Fibroblast of lung (primary cell): ENCODE measurements at regions not wholly inside any gene's neighbourhood (a gene's known extent, or its start where the extent isn't known, plus 50 kb on each side); places are given as distances from the start of the nearest gene placed in this dataset.

Experiments used
- DNase-seq, 2 donors: peaks; one replicate each; pipeline versions ENCODE4 v3.0.0 to v3.0.0-alpha.2; 2010; ENCODE audit warnings: low read depth in 2 of 2
- H2AFZ ChIP-seq: 2 replicates; pipeline ENCODE4 v1.5.1; 2012; ENCODE audit warnings: low read length, control low read depth, inconsistent platforms
- H3K27ac ChIP-seq: 2 replicates; pipeline ENCODE4 v1.5.1; 2011; ENCODE audit warnings: low read length, control low read depth; ENCODE audit not compliant: insufficient read depth
- H3K27me3 ChIP-seq: 2 replicates; pipeline ENCODE4 v1.5.1; 2011; ENCODE audit warnings: mild to moderate bottlenecking, low read length; ENCODE audit not compliant: control insufficient read depth, insufficient read depth
- H3K36me3 ChIP-seq: 2 replicates; pipeline ENCODE4 v1.5.1; 2011; ENCODE audit warnings: low read length; ENCODE audit not compliant: control insufficient read depth, insufficient read depth
- H3K4me1 ChIP-seq: 2 replicates; pipeline ENCODE4 v1.5.1; 2011; ENCODE audit warnings: low read length; ENCODE audit not compliant: control insufficient read depth, insufficient read depth; ENCODE audit errors: extremely low read depth
- H3K4me2 ChIP-seq: 2 replicates; pipeline ENCODE4 v1.5.1; 2011; ENCODE audit warnings: low read length, control low read depth; ENCODE audit not compliant: insufficient read depth; ENCODE audit errors: extremely low read depth
- H3K4me3 ChIP-seq, 4 experiments: fragments of 200-600 bp in 1 of 4; sonication (generic) in 1 of 4; replicated peaks in 1 of 4; 2 replicates each; pipeline ENCODE4 v1.5.1; 2011 to 2016; ENCODE audit warnings: low read length in 4 of 4, low read depth in 3 of 4, mild to moderate bottlenecking in 3 of 4, control low read depth in 2 of 4, inconsistent platforms in 1 of 4, mixed read lengths in 1 of 4; ENCODE audit not compliant: insufficient read depth in 1 of 4; ENCODE audit errors: control extremely low read depth in 1 of 4
- H3K79me2 ChIP-seq: 2 replicates; pipeline ENCODE4 v1.5.1; 2012; ENCODE audit warnings: mild to moderate bottlenecking, low read length, inconsistent platforms; ENCODE audit not compliant: control insufficient read depth, insufficient read depth
- H3K9ac ChIP-seq: 2 replicates; pipeline ENCODE4 v1.5.1; 2011; ENCODE audit warnings: mild to moderate bottlenecking, low read length, control low read depth; ENCODE audit not compliant: insufficient read depth
- H3K9me3 ChIP-seq: 2 replicates; pipeline ENCODE4 v1.5.1; 2012; ENCODE audit warnings: low read depth, low read length; ENCODE audit not compliant: control insufficient read depth, insufficient read depth
- H4K20me1 ChIP-seq: 2 replicates; pipeline ENCODE4 v1.5.1; 2011; ENCODE audit warnings: low read length; ENCODE audit not compliant: control insufficient read depth, insufficient read depth; ENCODE audit errors: extremely low read depth
- CTCF ChIP-seq, 2 donors: IDR thresholded peaks in 1 of 2; conservative IDR thresholded peaks in 1 of 2; 1 replicate in 1 of 2; 2 replicates in 1 of 2; pipeline ENCODE4 v1.5.1; 2011 to 2012; ENCODE audit warnings: low read length in 2 of 2, control low read depth in 1 of 2, inconsistent platforms in 1 of 2, low read depth in 1 of 2, mild to moderate bottlenecking in 1 of 2
- EZH2 ChIP-seq: IDR thresholded peaks from 2 replicates; pipeline ENCODE4 v1.5.1; 2012; ENCODE audit warnings: low read length, control low read depth, mild to moderate bottlenecking; ENCODE audit errors: missing control alignments

- H3K4me2 ChIP-seq, result peak overlapping the region; percentile 8
- no peak overlapping the region for H3K4me3 ChIP-seq
Measured at GRCh38 chr12:24359418-24359817, 409.9 kb upstream of the SOX5 start.

GRCh38 chr12:24356240-24356804 lies 406.9 kb upstream of the SOX5 start:
- Histone ChIP-seq H3K4me2 (no peak overlapping the region), H3K36me3 (no peaks in the 10 kb centered on the region), H3K27ac (no peak overlapping the region), H3K4me3 (no peak overlapping the region), H3K9ac (no peak overlapping the region), H3K79me2 (no peaks in the 10 kb centered on the region), H4K20me1 (no peaks in the 10 kb centered on the region), H3K27me3 (no peaks in the 10 kb centered on the region), H3K4me1 (peaks cover 15% of the 10 kb centered on the region), H2AFZ (no peak overlapping the region), H3K9me3 (no peaks in the 10 kb centered on the region)
- TF ChIP-seq CTCF (conservative IDR thresholded peaks at IDR 0.05 in 1 of 2, IDR thresholded peaks at IDR 0.05 in 1 of 2; ENCODE audit: low read depth in 1 of 2, low read length in 2 of 2) (no peak), EZH2 (no peak)
- no peak for DNase-seq

More at GRCh38 chr12:24359418-24359817, 409.9 kb upstream of the SOX5 start:
- Histone ChIP-seq H3K27me3 (no peaks in the 10 kb centered on the region), H3K9ac (no peak overlapping the region), H3K36me3 (no peaks in the 10 kb centered on the region), H2AFZ (no peak overlapping the region), H4K20me1 (no peaks in the 10 kb centered on the region), H3K4me1 (peaks cover 18% of the 10 kb centered on the region), H3K27ac (no peak overlapping the region), H3K79me2 (no peaks in the 10 kb centered on the region), H3K9me3 (no peaks in the 10 kb centered on the region)
- no peak for TF ChIP-seq CTCF (conservative IDR thresholded peaks at IDR 0.05 in 1 of 2, IDR thresholded peaks at IDR 0.05 in 1 of 2; ENCODE audit: low read depth in 1 of 2, low read length in 2 of 2)
- TF ChIP-seq EZH2, result no peak
- DNase-seq, result peak in 1 of 2 donors; percentile 38

- no peak for TF ChIP-seq EZH2
- no peak for TF ChIP-seq CTCF (conservative IDR thresholded peaks at IDR 0.05 in 1 of 2, IDR thresholded peaks at IDR 0.05 in 1 of 2; ENCODE audit: low read depth in 1 of 2, low read length in 2 of 2)
Measured at GRCh38 chr12:24352363-24352762, 402.9 kb upstream of the SOX5 start.

More at GRCh38 chr12:24352363-24352762, 402.9 kb upstream of the SOX5 start:
- Histone ChIP-seq H3K79me2 (no peaks in the 10 kb centered on the region), H3K27ac (no peak overlapping the region), H3K4me1 (no peaks in the 10 kb centered on the region), H3K4me3 (no peak overlapping the region), H3K9me3 (no peaks in the 10 kb centered on the region), H3K36me3 (no peaks in the 10 kb centered on the region), H2AFZ (no peak overlapping the region), H4K20me1 (no peaks in the 10 kb centered on the region), H3K4me2 (no peak overlapping the region), H3K9ac (no peak overlapping the region), H3K27me3 (no peaks in the 10 kb centered on the region)
- DNase-seq, result no peak
